ENCODE measurements at regions not wholly inside any gene's neighbourhood (a gene's known extent, or its start where the extent isn't known, plus 50 kb on each side); places are given as distances from the start of the nearest gene placed in this dataset.

DNA sequence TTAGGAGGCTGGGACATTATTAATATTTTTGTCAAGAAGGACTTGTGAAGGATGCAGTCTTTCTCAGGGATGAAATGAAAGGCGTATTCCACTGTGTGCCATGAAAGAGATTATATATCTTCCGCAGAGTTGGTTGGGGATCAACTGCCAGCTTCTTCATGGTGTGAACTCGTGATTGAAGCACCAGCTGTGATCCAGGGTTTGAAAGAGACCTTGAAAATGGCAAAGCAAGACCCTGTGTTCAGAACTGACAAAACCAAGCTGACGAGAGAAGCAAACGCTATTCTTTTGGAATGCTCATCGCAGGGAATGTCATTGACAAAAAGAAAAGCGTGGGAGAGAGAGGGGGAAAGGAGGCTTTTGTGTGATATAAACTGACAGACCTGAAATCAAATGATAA lies 263.9 kb upstream of the ZNF608 start:
- TF ChIP-seq POLR2A (IDR thresholded peaks at IDR 0.05): no peak
- TF ChIP-seq, protein P1, sequence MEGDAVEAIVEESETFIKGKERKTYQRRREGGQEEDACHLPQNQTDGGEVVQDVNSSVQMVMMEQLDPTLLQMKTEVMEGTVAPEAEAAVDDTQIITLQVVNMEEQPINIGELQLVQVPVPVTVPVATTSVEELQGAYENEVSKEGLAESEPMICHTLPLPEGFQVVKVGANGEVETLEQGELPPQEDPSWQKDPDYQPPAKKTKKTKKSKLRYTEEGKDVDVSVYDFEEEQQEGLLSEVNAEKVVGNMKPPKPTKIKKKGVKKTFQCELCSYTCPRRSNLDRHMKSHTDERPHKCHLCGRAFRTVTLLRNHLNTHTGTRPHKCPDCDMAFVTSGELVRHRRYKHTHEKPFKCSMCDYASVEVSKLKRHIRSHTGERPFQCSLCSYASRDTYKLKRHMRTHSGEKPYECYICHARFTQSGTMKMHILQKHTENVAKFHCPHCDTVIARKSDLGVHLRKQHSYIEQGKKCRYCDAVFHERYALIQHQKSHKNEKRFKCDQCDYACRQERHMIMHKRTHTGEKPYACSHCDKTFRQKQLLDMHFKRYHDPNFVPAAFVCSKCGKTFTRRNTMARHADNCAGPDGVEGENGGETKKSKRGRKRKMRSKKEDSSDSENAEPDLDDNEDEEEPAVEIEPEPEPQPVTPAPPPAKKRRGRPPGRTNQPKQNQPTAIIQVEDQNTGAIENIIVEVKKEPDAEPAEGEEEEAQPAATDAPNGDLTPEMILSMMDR (IDR thresholded peaks at IDR 0.05): no peak
